Hepatocyte (in vitro differentiated cells): ENCODE measurements at regions not wholly inside any gene's neighbourhood (a gene's known extent, or its start where the extent isn't known, plus 50 kb on each side); places are given as distances from the start of the nearest gene placed in this dataset.

Source experiments
- DNase-seq: peaks from one replicate; pipeline ENCODE4 v3.0.0-alpha.2; 2016; ENCODE audit warnings: low spot score
- H2AFZ ChIP-seq: fragments of 200-600 bp; sonication (generic); 2 replicates; pipeline ENCODE4 v1.6.0; 2016; ENCODE audit warnings: antibody characterized with exemption, mild to moderate bottlenecking
- H3K27ac ChIP-seq: fragments of 200-600 bp; sonication (generic); 2 replicates; pipeline ENCODE4 v1.5.1; 2016; ENCODE audit warnings: mild to moderate bottlenecking
- H3K27me3 ChIP-seq: fragments of 200-600 bp; sonication (generic); 2 replicates; pipeline ENCODE4 v1.6.1; 2016
- H3K36me3 ChIP-seq: fragments of 200-600 bp; sonication (generic); replicated peaks from 2 replicates; pipeline ENCODE4 v1.5.1; 2016; ENCODE audit warnings: low read depth; ENCODE audit not compliant: insufficient read depth
- H3K4me1 ChIP-seq: fragments of 200-600 bp; sonication (generic); 2 replicates; pipeline ENCODE4 v1.5.1; 2016; ENCODE audit warnings: mild to moderate bottlenecking, moderate library complexity; ENCODE audit not compliant: insufficient read depth
- H3K4me2 ChIP-seq: fragments of 200-600 bp; sonication (generic); 2 replicates; pipeline ENCODE4 v1.6.0; 2016
- H3K4me3 ChIP-seq: fragments of 200-600 bp; sonication (generic); 2 replicates; pipeline ENCODE4 v1.5.1; 2016; ENCODE audit warnings: mild to moderate bottlenecking
- H3K79me2 ChIP-seq: fragments of 200-600 bp; sonication (generic); 2 replicates; pipeline ENCODE4 v1.6.0; 2017; ENCODE audit warnings: mild to moderate bottlenecking
- H3K9me2 ChIP-seq: fragments of 200-600 bp; sonication (generic); replicated peaks from 2 replicates; pipeline ENCODE4 v1.6.0; 2017; ENCODE audit warnings: mild to moderate bottlenecking; ENCODE audit not compliant: insufficient read depth
- H3K9me3 ChIP-seq: fragments of 200-600 bp; sonication (generic); 2 replicates; pipeline ENCODE4 v1.5.1; 2016; ENCODE audit warnings: low read depth, mild to moderate bottlenecking
- H4K20me1 ChIP-seq: fragments of 200-600 bp; sonication (generic); 2 replicates; pipeline ENCODE4 v1.6.0; 2016; ENCODE audit warnings: mild to moderate bottlenecking; ENCODE audit not compliant: insufficient read depth, poor library complexity, severe bottlenecking
- EZH2 ChIP-seq: fragments of 200-600 bp; sonication (generic); IDR thresholded peaks from 2 replicates; pipeline ENCODE4 v1.6.1; 2016; ENCODE audit warnings: antibody characterized with exemption, mild to moderate bottlenecking, borderline replicate concordance
- EZH2phosphoT487 ChIP-seq: fragments of 200-600 bp; sonication (generic); IDR thresholded peaks from one replicate; pipeline ENCODE4 v1.6.1; 2018; ENCODE audit warnings: antibody characterized with exemption, mild to moderate bottlenecking, low read depth, moderate library complexity; ENCODE audit not compliant: unreplicated experiment, severe bottlenecking
- WGBS: methylation state at CpG from one replicate; pipeline ENCODE4 v1.1.6; 2016; ENCODE audit warnings: low lambda C conversion rate; ENCODE audit errors: missing lambda C conversion rate; 5-methylcytosine and 5-hydroxymethylcytosine counted together
- TF ChIP-seq, protein P1 (sequence below): fragments of 200-600 bp; sonication (generic); IDR thresholded peaks from 2 replicates; pipeline ENCODE4 v1.5.1; 2016; ENCODE audit warnings: antibody characterized with exemption, mild to moderate bottlenecking; ENCODE audit not compliant: poor library complexity

GRCh38 chr3:33919312-33920120 is 121.1 kb downstream of the PDCD6IP start:
- Histone ChIP-seq H2AFZ (no peak overlapping the region), H3K79me2 (no peaks in the 10 kb centered on the region), H3K27ac (no peak overlapping the region), H3K9me3 (no peaks in the 10 kb centered on the region), H3K4me1 (no peaks in the 10 kb centered on the region), H4K20me1 (no peaks in the 10 kb centered on the region), H3K36me3 (no peaks in the 10 kb centered on the region), H3K4me2 (no peak overlapping the region), H3K27me3 (no peaks in the 10 kb centered on the region), H3K9me2 (no peaks in the 10 kb centered on the region), H3K4me3 (no peak overlapping the region)
- TF ChIP-seq, protein P1, sequence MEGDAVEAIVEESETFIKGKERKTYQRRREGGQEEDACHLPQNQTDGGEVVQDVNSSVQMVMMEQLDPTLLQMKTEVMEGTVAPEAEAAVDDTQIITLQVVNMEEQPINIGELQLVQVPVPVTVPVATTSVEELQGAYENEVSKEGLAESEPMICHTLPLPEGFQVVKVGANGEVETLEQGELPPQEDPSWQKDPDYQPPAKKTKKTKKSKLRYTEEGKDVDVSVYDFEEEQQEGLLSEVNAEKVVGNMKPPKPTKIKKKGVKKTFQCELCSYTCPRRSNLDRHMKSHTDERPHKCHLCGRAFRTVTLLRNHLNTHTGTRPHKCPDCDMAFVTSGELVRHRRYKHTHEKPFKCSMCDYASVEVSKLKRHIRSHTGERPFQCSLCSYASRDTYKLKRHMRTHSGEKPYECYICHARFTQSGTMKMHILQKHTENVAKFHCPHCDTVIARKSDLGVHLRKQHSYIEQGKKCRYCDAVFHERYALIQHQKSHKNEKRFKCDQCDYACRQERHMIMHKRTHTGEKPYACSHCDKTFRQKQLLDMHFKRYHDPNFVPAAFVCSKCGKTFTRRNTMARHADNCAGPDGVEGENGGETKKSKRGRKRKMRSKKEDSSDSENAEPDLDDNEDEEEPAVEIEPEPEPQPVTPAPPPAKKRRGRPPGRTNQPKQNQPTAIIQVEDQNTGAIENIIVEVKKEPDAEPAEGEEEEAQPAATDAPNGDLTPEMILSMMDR, result no peak
- DNase-seq, result no peak
- 70% methylated on average over 7 of the region's 7 CpGs for WGBS

DNA sequence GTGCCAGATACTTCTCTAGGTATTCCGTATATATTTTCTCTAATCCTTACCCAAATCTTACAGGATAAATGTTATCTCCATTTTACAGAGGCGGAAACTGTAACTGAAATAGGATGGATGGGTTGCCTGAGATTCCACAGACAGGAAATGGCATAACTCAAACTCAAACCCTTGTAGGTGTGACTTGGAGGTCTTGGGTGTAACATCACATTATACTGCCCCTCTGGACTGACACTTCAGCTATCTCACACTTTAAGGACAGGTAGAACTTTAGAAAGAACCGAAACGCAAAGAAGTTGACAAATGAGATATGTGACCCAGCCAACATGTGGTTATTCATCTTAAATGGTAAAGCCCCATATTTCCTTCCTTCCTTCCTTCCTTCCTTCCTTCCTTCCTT is 122.1 kb downstream of the PDCD6IP start:
- no peaks in the 10 kb centered on the region for H4K20me1 ChIP-seq
- no peak for DNase-seq
- WGBS, result 89% methylated on average over 4 of the region's 4 CpGs

GRCh38 chr3:33921608-33922007 is 123.2 kb downstream of the PDCD6IP start:
- 88% methylated on average over 2 of the region's 2 CpGs for WGBS
- H3K4me1 ChIP-seq, result no peaks in the 10 kb centered on the region
- no peak overlapping the region for H2AFZ ChIP-seq
- no peak overlapping the region for H3K4me2 ChIP-seq
- TF ChIP-seq EZH2 (no peak), EZH2phosphoT487 (no peak)
- TF ChIP-seq, protein P1, result no peak
- H3K27ac ChIP-seq, result no peak overlapping the region
- no peaks in the 10 kb centered on the region for H3K79me2 ChIP-seq
- H3K9me2 ChIP-seq, result no peaks in the 10 kb centered on the region
- no peaks in the 10 kb centered on the region for H3K36me3 ChIP-seq
- no peaks in the 10 kb centered on the region for H3K9me3 ChIP-seq
- no peak overlapping the region for H3K4me3 ChIP-seq
- DNase-seq, result no peak
- H3K27me3 ChIP-seq, result no peaks in the 10 kb centered on the region
- H4K20me1 ChIP-seq, result no peaks in the 10 kb centered on the region

More for the DNA sequence above, 122.1 kb downstream of the PDCD6IP start:
- no peak overlapping the region for H3K27ac ChIP-seq
- H3K4me3 ChIP-seq, result no peak overlapping the region
- H3K9me3 ChIP-seq, result no peaks in the 10 kb centered on the region
- H3K4me2 ChIP-seq, result no peak overlapping the region
- no peaks in the 10 kb centered on the region for H3K36me3 ChIP-seq
- H3K79me2 ChIP-seq, result no peaks in the 10 kb centered on the region
- H3K4me1 ChIP-seq, result no peaks in the 10 kb centered on the region
- no peaks in the 10 kb centered on the region for H3K9me2 ChIP-seq
- no peaks in the 10 kb centered on the region for H3K27me3 ChIP-seq
- TF ChIP-seq, protein P1, result no peak
- no peak for TF ChIP-seq EZH2
- TF ChIP-seq EZH2phosphoT487, result no peak
- no peak overlapping the region for H2AFZ ChIP-seq
